SK-N-SH treated with all-trans-retinoic acid at 6 μM for 48 hours (cell line): ENCODE measurements at regions not wholly inside any gene's neighbourhood (a gene's known extent, or its start where the extent isn't known, plus 50 kb on each side); places are given as distances from the start of the nearest gene placed in this dataset.

Experiments
- CSDC2 ChIP-seq: fragments of 250-450 bp; sonication (Bioruptor Pico); IDR thresholded peaks from 2 replicates; pipeline ENCODE4 v1.5.0; 2020; ENCODE audit warnings: mild to moderate bottlenecking, moderate library complexity
- RARB ChIP-seq: fragments of 250-450 bp; sonication (Bioruptor Pico); IDR thresholded peaks from 2 replicates; pipeline ENCODE4 v1.8.0; 2021; ENCODE audit warnings: mild to moderate bottlenecking, moderate library complexity
- ZFP3 ChIP-seq: fragments of 250-450 bp; sonication (Bioruptor Pico); IDR thresholded peaks from 2 replicates; pipeline ENCODE4 v1.5.0; 2020; ENCODE audit warnings: mild to moderate bottlenecking, moderate library complexity

GRCh38 chr2:223122781-223123180 is 70.8 kb downstream of the KCNE4 start:
- TF ChIP-seq RARB (CRISPR knock-in tag) (no peak), CSDC2 (CRISPR knock-in tag) (no peak), ZFP3 (CRISPR knock-in tag) (no peak)
